Occipital lobe (tissue), 1 donor: ENCODE measurements at regions not wholly inside any gene's neighbourhood (a gene's known extent, or its start where the extent isn't known, plus 50 kb on each side); places are given as distances from the start of the nearest gene placed in this dataset.
"Not testable (repeated sequence)": the region's sequence is repeated elsewhere in the genome, so short reads cannot be mapped to it uniquely, and the experiment has no call there.

Experiments
- DNase-seq: peaks from one replicate; lab custom pipeline; 2025; lab: John Stamatoyannopoulos, UW

- no peak for DNase-seq
Measured at GRCh38 chr14:99011385-99011784, 260.6 kb downstream of the BCL11B start.

GRCh38 chr14:99012703-99013102 is 259.3 kb downstream of the BCL11B start:
- no peak for DNase-seq

GRCh38 chr14:99015833-99016232 is 256.2 kb downstream of the BCL11B start:
- DNase-seq: no peak

GRCh38 chr14:99023371-99023770 is 248.6 kb downstream of the BCL11B start:
- DNase-seq: no peak

GRCh38 chr14:99024926-99025325 is 247.1 kb downstream of the BCL11B start:
- no peak for DNase-seq

GRCh38 chr14:99025418-99025817 is 246.6 kb downstream of the BCL11B start:
- no peak for DNase-seq

- no peak for DNase-seq
Measured at GRCh38 chr14:99026471-99026870, 245.5 kb downstream of the BCL11B start.

GRCh38 chr14:99028041-99028440 is 244.0 kb downstream of the BCL11B start:
- no peak for DNase-seq

- DNase-seq: no peak
Measured at GRCh38 chr14:99028521-99028920, 243.5 kb downstream of the BCL11B start.

- no peak for DNase-seq
Measured at GRCh38 chr14:99029145-99029915, 242.7 kb downstream of the BCL11B start.

GRCh38 chr14:99029916-99030305 is 242.1 kb downstream of the BCL11B start:
- DNase-seq: no peak

- no peak for DNase-seq
Measured at GRCh38 chr14:99030454-99030853, 241.5 kb downstream of the BCL11B start.

GRCh38 chr14:99032759-99033158 is 239.2 kb downstream of the BCL11B start:
- no peak for DNase-seq

GRCh38 chr14:99033951-99034350 is 238.0 kb downstream of the BCL11B start:
- no peak for DNase-seq

GRCh38 chr14:99034711-99035171 is 237.3 kb downstream of the BCL11B start:
- DNase-seq: no peak

- no peak for DNase-seq
Measured at GRCh38 chr14:99035268-99035667, 236.7 kb downstream of the BCL11B start.

- peak; percentile 16 for DNase-seq
Measured at GRCh38 chr14:99035712-99036610, 236.0 kb downstream of the BCL11B start.

GRCh38 chr14:99036611-99037293 is 235.2 kb downstream of the BCL11B start:
- DNase-seq: no peak

- DNase-seq: not testable (repeated sequence)
Measured at GRCh38 chr14:99037326-99037725, 234.7 kb downstream of the BCL11B start.

GRCh38 chr14:99037777-99038430 is 234.1 kb downstream of the BCL11B start:
- DNase-seq: no peak

- no peak for DNase-seq
Measured at GRCh38 chr14:99038431-99038820, 233.6 kb downstream of the BCL11B start.
